SK-N-SH treated with all-trans-retinoic acid at 6 μM for 48 hours (cell line): ENCODE measurements at regions not wholly inside any gene's neighbourhood (a gene's known extent, or its start where the extent isn't known, plus 50 kb on each side); places are given as distances from the start of the nearest gene placed in this dataset.

ENCODE experiments used
- ATAC-seq: fragments of 200-7000 bp; cut with Tn5 transposase; 3 replicates; pipeline ENCODE4 v1.9.1; 2020; ENCODE audit warnings: mild to moderate bottlenecking, moderate library complexity
- BACH2 ChIP-seq: fragments of 250-450 bp; sonication (Bioruptor Pico); IDR thresholded peaks from 2 replicates; pipeline ENCODE4 v1.9.0; 2021; ENCODE audit warnings: mild to moderate bottlenecking, borderline replicate concordance
- CREB5 ChIP-seq: fragments of 250-450 bp; sonication (Bioruptor Pico); IDR thresholded peaks from 2 replicates; pipeline ENCODE4 v1.5.1; 2020; ENCODE audit warnings: low read depth, mild to moderate bottlenecking, moderate library complexity
- CSDC2 ChIP-seq: fragments of 250-450 bp; sonication (Bioruptor Pico); IDR thresholded peaks from 2 replicates; pipeline ENCODE4 v1.5.0; 2020; ENCODE audit warnings: mild to moderate bottlenecking, moderate library complexity
- CSRNP3 ChIP-seq: fragments of 250-450 bp; sonication (Bioruptor Pico); IDR thresholded peaks from 2 replicates; pipeline ENCODE4 v1.5.1; 2021; ENCODE audit warnings: mild to moderate bottlenecking, moderate library complexity
- ESRRG ChIP-seq: fragments of 250-450 bp; sonication (Bioruptor Pico); IDR thresholded peaks from 2 replicates; pipeline ENCODE4 v1.6.1; 2021; ENCODE audit warnings: mild to moderate bottlenecking
- GLIS3 ChIP-seq: fragments of 250-450 bp; sonication (Bioruptor Pico); IDR thresholded peaks from 2 replicates; pipeline ENCODE4 v1.5.0; 2020; ENCODE audit warnings: mild to moderate bottlenecking, moderate library complexity
- ISL1 ChIP-seq: fragments of 250-450 bp; sonication (Bioruptor Pico); IDR thresholded peaks from 2 replicates; pipeline ENCODE4 v2.1.2; 2022; ENCODE audit warnings: mild to moderate bottlenecking, moderate library complexity
- OSR1 ChIP-seq: fragments of 250-450 bp; sonication (Bioruptor Pico); IDR thresholded peaks from 2 replicates; pipeline ENCODE4 v1.8.0; 2022; ENCODE audit warnings: moderate library complexity, mild to moderate bottlenecking, inconsistent platforms
- PATZ1 ChIP-seq: fragments of 250-450 bp; sonication (Bioruptor Pico); IDR thresholded peaks from 2 replicates; pipeline ENCODE4 v1.8.0; 2020; ENCODE audit warnings: mild to moderate bottlenecking, moderate library complexity, borderline replicate concordance
- POU6F1 ChIP-seq: fragments of 250-450 bp; sonication (Bioruptor Pico); IDR thresholded peaks from 2 replicates; pipeline ENCODE4 v1.8.0; 2021; ENCODE audit warnings: low read depth, mild to moderate bottlenecking, moderate library complexity, borderline replicate concordance
- PPARA ChIP-seq: fragments of 250-450 bp; sonication (Bioruptor Pico); IDR thresholded peaks from 2 replicates; pipeline ENCODE4 v1.5.0; 2020; ENCODE audit warnings: mild to moderate bottlenecking, borderline replicate concordance
- RARB ChIP-seq: fragments of 250-450 bp; sonication (Bioruptor Pico); IDR thresholded peaks from 2 replicates; pipeline ENCODE4 v1.8.0; 2021; ENCODE audit warnings: mild to moderate bottlenecking, moderate library complexity
- SNAI2 ChIP-seq: fragments of 250-450 bp; sonication (Bioruptor Pico); IDR thresholded peaks from 2 replicates; pipeline ENCODE4 v1.5.0; 2020; ENCODE audit warnings: mild to moderate bottlenecking, moderate library complexity
- TCF4 ChIP-seq: fragments of 250-450 bp; sonication (Bioruptor Pico); IDR thresholded peaks from 2 replicates; pipeline ENCODE4 v1.8.0; 2021; ENCODE audit warnings: mild to moderate bottlenecking, moderate library complexity, borderline replicate concordance
- TOX ChIP-seq: fragments of 250-450 bp; sonication (Bioruptor Pico); IDR thresholded peaks from 2 replicates; pipeline ENCODE4 v1.8.0; 2021; ENCODE audit warnings: mild to moderate bottlenecking, moderate library complexity, borderline replicate concordance
- TSHZ2 ChIP-seq: fragments of 250-450 bp; sonication (Bioruptor Pico); IDR thresholded peaks from 2 replicates; pipeline ENCODE4 v1.5.0; 2020; ENCODE audit warnings: mild to moderate bottlenecking, moderate library complexity
- ZC3H10 ChIP-seq: fragments of 250-450 bp; sonication (Bioruptor Pico); IDR thresholded peaks from 2 replicates; pipeline ENCODE4 v1.5.1; 2021; ENCODE audit warnings: mild to moderate bottlenecking, moderate library complexity
- ZFP3 ChIP-seq: fragments of 250-450 bp; sonication (Bioruptor Pico); IDR thresholded peaks from 2 replicates; pipeline ENCODE4 v1.5.0; 2020; ENCODE audit warnings: mild to moderate bottlenecking, moderate library complexity
- ZFP30 ChIP-seq: fragments of 450-650 bp; formaldehyde crosslinking; IDR thresholded peaks from 2 replicates; pipeline ENCODE4 v1.5.0; 2022; ENCODE audit warnings: mild to moderate bottlenecking, moderate library complexity
- ZNF565 ChIP-seq: fragments of 450-650 bp; formaldehyde crosslinking; conservative IDR thresholded peaks from 2 replicates; pipeline ENCODE4 v1.5.0; 2020; ENCODE audit warnings: low read depth, mild to moderate bottlenecking, moderate library complexity
- ZNF70 ChIP-seq: fragments of 450-650 bp; formaldehyde crosslinking; IDR thresholded peaks from 2 replicates; pipeline ENCODE4 v1.5.0; 2020; ENCODE audit warnings: mild to moderate bottlenecking, moderate library complexity
- ZNF8 ChIP-seq: fragments of 450-650 bp; formaldehyde crosslinking; IDR thresholded peaks from 2 replicates; pipeline ENCODE4 v1.5.0; 2020; ENCODE audit warnings: mild to moderate bottlenecking, moderate library complexity

GRCh38 chr3:153746211-153746610, 375.0 kb upstream of the ARHGEF26 start:
- no peak for TF ChIP-seq PATZ1 (CRISPR knock-in tag)
- no peak for TF ChIP-seq CSDC2 (CRISPR knock-in tag)
- no peak for TF ChIP-seq ZC3H10 (CRISPR knock-in tag)
- TF ChIP-seq ZFP30 (CRISPR knock-in tag), result no peak
- no peak for TF ChIP-seq ZNF70
- no peak for TF ChIP-seq CREB5 (CRISPR knock-in tag)
- TF ChIP-seq ISL1 (CRISPR knock-in tag), result no peak
- no peak for TF ChIP-seq POU6F1 (CRISPR knock-in tag)
- no peak for TF ChIP-seq SNAI2 (CRISPR knock-in tag)
- no peak for TF ChIP-seq ESRRG (CRISPR knock-in tag)
- TF ChIP-seq GLIS3 (CRISPR knock-in tag), result no peak
- TF ChIP-seq TSHZ2, result no peak
- TF ChIP-seq OSR1 (CRISPR knock-in tag), result no peak
- TF ChIP-seq BACH2 (CRISPR knock-in tag), result no peak
- no peak for TF ChIP-seq CSRNP3 (CRISPR knock-in tag)
- TF ChIP-seq TCF4, result no peak
- no peak for TF ChIP-seq ZNF8
- TF ChIP-seq PPARA (CRISPR knock-in tag), result no peak
- TF ChIP-seq ZNF565 (CRISPR knock-in tag), result no peak
- ATAC-seq, result no peak

GRCh38 chr3:153749070-153749610, 372.1 kb upstream of the ARHGEF26 start:
- no peak for ATAC-seq
- no peak for TF ChIP-seq SNAI2 (CRISPR knock-in tag)
- TF ChIP-seq ZC3H10 (CRISPR knock-in tag), result no peak
- no peak for TF ChIP-seq TSHZ2
- TF ChIP-seq ISL1 (CRISPR knock-in tag), result no peak
- TF ChIP-seq ZFP3 (CRISPR knock-in tag), result no peak
- no peak for TF ChIP-seq ZFP30 (CRISPR knock-in tag)
- TF ChIP-seq POU6F1 (CRISPR knock-in tag), result no peak
- no peak for TF ChIP-seq BACH2 (CRISPR knock-in tag)
- no peak for TF ChIP-seq TCF4
- no peak for TF ChIP-seq PATZ1 (CRISPR knock-in tag)
- TF ChIP-seq TOX (CRISPR knock-in tag), result no peak
- TF ChIP-seq RARB, result no peak
- TF ChIP-seq GLIS3 (CRISPR knock-in tag), result no peak
- no peak for TF ChIP-seq CSDC2 (CRISPR knock-in tag)
- TF ChIP-seq ZNF8, result no peak
